Suppressor macrophage treated with lipopolysaccharide for 1 hour (primary cell): ENCODE measurements at regions not wholly inside any gene's neighbourhood (a gene's known extent, or its start where the extent isn't known, plus 50 kb on each side); places are given as distances from the start of the nearest gene placed in this dataset.

Experiments used
- DNase-seq, 3 donors: peaks; one replicate each; pipeline ENCODE4 v3.0.0-alpha.2; 2020 to 2022

- DNase-seq, result peak; percentile 88 to 95 (median 92)
Observed at GRCh38 chr13:51518827-51519226, 65.4 kb upstream of the WDFY2 start.

- no peak for DNase-seq
Observed at GRCh38 chr13:51519771-51520216, 64.5 kb upstream of the WDFY2 start.

- peak; percentile 30 to 58 (median 44) for DNase-seq
Observed at GRCh38 chr13:51520524-51520923, 63.7 kb upstream of the WDFY2 start.

GRCh38 chr13:51523082-51523518 lies 61.2 kb upstream of the WDFY2 start:
- DNase-seq, result peak; percentile 34 to 52 (median 47)

- no peak for DNase-seq
Observed at GRCh38 chr13:51524312-51524711, 60.0 kb upstream of the WDFY2 start.

GRCh38 chr13:51524829-51525566 lies 59.3 kb upstream of the WDFY2 start:
- DNase-seq, result no peak

GRCh38 chr13:51525567-51526167 lies 58.6 kb upstream of the WDFY2 start:
- no peak for DNase-seq

GRCh38 chr13:51526202-51526601 lies 58.1 kb upstream of the WDFY2 start:
- no peak for DNase-seq

- peak; percentile 28 to 44 (median 36) for DNase-seq
Observed at GRCh38 chr13:51532736-51533197, 51.5 kb upstream of the WDFY2 start.

- peak; percentile 60 to 64 (median 60) for DNase-seq
Observed at GRCh38 chr13:51534041-51534817, 50.0 kb upstream of the WDFY2 start.
